KMS-11 (cell line): ENCODE measurements at regions not wholly inside any gene's neighbourhood (a gene's known extent, or its start where the extent isn't known, plus 50 kb on each side); places are given as distances from the start of the nearest gene placed in this dataset.
A peak's percentile ranks its signal among the peaks of the same experiment; 100 is the strongest.

Source experiments
- H2AFZ ChIP-seq: fragments of 200-600 bp; sonication (generic); 2 replicates; pipeline ENCODE4 v1.6.1; 2016; ENCODE audit warnings: antibody characterized with exemption, mixed run types, low read depth
- H3K27ac ChIP-seq: fragments of 200-600 bp; sonication (generic); 2 replicates; pipeline ENCODE4 v1.6.1; 2016; ENCODE audit warnings: mild to moderate bottlenecking, mixed run types
- H3K27me3 ChIP-seq: fragments of 200-600 bp; sonication (generic); 2 replicates; pipeline ENCODE4 v1.6.1; 2017; ENCODE audit warnings: mild to moderate bottlenecking, low read depth, mixed run types, moderate library complexity; ENCODE audit not compliant: insufficient read depth
- H3K36me3 ChIP-seq: fragments of 200-600 bp; sonication (generic); 2 replicates; pipeline ENCODE4 v1.6.1; 2017; ENCODE audit warnings: mild to moderate bottlenecking, mixed run types; ENCODE audit not compliant: insufficient read depth
- H3K4me1 ChIP-seq: fragments of 200-600 bp; sonication (generic); 2 replicates; pipeline ENCODE4 v1.6.1; 2016; ENCODE audit warnings: mild to moderate bottlenecking, low read depth, mixed run types; ENCODE audit not compliant: poor library complexity, severe bottlenecking
- H3K4me2 ChIP-seq: fragments of 200-600 bp; sonication (generic); 2 replicates; pipeline ENCODE4 v1.7.0; 2016; ENCODE audit warnings: mild to moderate bottlenecking, mixed run types
- H3K4me3 ChIP-seq: fragments of 200-600 bp; sonication (generic); IDR thresholded peaks from 2 replicates; pipeline ENCODE4 v1.6.1; 2017; ENCODE audit warnings: low read depth, low read length, mixed read lengths; ENCODE audit not compliant: insufficient read depth
- H3K79me2 ChIP-seq: fragments of 200-600 bp; sonication (generic); 2 replicates; pipeline ENCODE4 v1.6.1; 2016; ENCODE audit warnings: low read depth, mixed run types; ENCODE audit not compliant: insufficient read depth
- H3K9ac ChIP-seq: fragments of 200-600 bp; sonication (generic); 2 replicates; pipeline ENCODE4 v1.6.1; 2016; ENCODE audit warnings: mild to moderate bottlenecking, mixed run types
- H4K20me1 ChIP-seq: fragments of 200-600 bp; sonication (generic); 2 replicates; pipeline ENCODE4 v1.6.1; 2016; ENCODE audit warnings: mild to moderate bottlenecking, mixed run types; ENCODE audit not compliant: insufficient read depth
- TF ChIP-seq, protein P1 (sequence below): fragments of 200-600 bp; sonication (generic); conservative IDR thresholded peaks from 2 replicates; pipeline ENCODE4 v1.6.1; 2017; ENCODE audit warnings: low read depth, mild to moderate bottlenecking, antibody characterized with exemption, low read length, moderate library complexity, mixed read lengths

DNA sequence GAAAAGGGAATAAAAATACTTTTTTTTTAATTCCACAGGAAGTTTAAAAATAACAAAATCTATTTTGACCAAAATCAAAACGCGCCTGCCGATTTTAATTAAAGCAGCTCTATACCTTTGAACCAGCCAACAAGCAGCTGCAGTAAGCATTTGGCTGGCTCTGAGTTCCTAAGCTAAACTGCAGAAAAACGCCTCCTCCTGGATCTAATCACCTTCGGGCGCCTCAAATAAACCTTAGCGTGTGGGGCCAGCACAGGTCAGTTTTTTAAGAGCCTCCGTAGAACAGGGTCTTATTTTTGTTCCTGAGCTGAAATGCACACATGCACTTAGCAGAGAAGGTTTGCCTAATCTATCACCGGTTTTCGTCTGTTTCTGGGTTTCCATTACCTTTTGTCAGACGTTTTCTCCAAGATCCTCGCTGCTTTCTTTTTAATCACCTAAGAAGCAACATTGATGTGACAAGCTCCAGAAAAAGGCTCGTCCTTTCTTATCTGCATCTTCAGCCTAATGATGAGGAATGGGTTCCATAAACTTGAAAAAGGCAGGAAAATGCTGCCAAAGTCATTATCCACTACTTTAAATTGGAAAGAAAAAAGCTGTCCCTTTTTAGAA, 64.7 kb upstream of the HNRNPA3 start:
- Histone ChIP-seq H3K27ac (no peak overlapping the region), H2AFZ (peak overlapping the region; percentile 79; the same call in 1 of the 2 replicates), H3K9ac (no peak overlapping the region), H3K4me3 (no peak overlapping the region), H3K27me3 (no peaks in the 10 kb centered on the region), H3K79me2 (no peaks in the 10 kb centered on the region), H4K20me1 (no peaks in the 10 kb centered on the region), H3K36me3 (no peaks in the 10 kb centered on the region), H3K4me1 (peaks cover 49% of the 10 kb centered on the region), H3K4me2 (peak overlapping the region; percentile 83)
- TF ChIP-seq, protein P1, sequence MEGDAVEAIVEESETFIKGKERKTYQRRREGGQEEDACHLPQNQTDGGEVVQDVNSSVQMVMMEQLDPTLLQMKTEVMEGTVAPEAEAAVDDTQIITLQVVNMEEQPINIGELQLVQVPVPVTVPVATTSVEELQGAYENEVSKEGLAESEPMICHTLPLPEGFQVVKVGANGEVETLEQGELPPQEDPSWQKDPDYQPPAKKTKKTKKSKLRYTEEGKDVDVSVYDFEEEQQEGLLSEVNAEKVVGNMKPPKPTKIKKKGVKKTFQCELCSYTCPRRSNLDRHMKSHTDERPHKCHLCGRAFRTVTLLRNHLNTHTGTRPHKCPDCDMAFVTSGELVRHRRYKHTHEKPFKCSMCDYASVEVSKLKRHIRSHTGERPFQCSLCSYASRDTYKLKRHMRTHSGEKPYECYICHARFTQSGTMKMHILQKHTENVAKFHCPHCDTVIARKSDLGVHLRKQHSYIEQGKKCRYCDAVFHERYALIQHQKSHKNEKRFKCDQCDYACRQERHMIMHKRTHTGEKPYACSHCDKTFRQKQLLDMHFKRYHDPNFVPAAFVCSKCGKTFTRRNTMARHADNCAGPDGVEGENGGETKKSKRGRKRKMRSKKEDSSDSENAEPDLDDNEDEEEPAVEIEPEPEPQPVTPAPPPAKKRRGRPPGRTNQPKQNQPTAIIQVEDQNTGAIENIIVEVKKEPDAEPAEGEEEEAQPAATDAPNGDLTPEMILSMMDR, result no peak

- peak overlapping the region; percentile 83 for H3K4me2 ChIP-seq
- H3K4me1 ChIP-seq, result peaks cover 49% of the 10 kb centered on the region
- peak overlapping the region; percentile 6; the same call in 1 of the 2 replicates for H3K27ac ChIP-seq
- no peaks in the 10 kb centered on the region for H3K27me3 ChIP-seq
- TF ChIP-seq, protein P1, result peak; percentile 96
- no peaks in the 10 kb centered on the region for H3K79me2 ChIP-seq
- no peaks in the 10 kb centered on the region for H3K36me3 ChIP-seq
- peak overlapping the region; percentile 79 for H2AFZ ChIP-seq
- peak overlapping the region; percentile 95 for H3K4me3 ChIP-seq
- H3K9ac ChIP-seq, result peak overlapping the region; percentile 6; the same call in 1 of the 2 replicates
- no peaks in the 10 kb centered on the region for H4K20me1 ChIP-seq
Observed at GRCh38 chr2:177148477-177149154, 64.0 kb upstream of the HNRNPA3 start.

DNA sequence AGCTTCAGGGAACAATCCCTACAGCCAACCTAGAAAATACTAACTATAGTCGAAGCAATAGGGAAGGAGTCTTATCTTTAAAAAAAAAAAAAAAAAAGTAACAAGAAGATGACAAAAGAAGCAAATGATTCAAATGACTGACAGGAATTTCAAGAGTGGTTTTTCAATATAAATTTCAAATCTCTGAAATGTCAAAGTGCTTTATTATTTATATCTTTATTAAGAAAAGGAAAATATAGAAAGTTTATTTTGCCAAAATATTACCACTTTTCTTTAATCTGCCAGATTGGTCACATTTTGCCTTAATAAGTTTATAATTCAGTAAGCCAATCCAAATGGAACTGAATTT, 63.5 kb upstream of the HNRNPA3 start:
- TF ChIP-seq, protein P1, result peak; percentile 25; the same call in 1 of the 2 replicates
- Histone ChIP-seq H3K4me1 (peaks cover 49% of the 10 kb centered on the region), H3K4me3 (no peak overlapping the region), H3K36me3 (no peaks in the 10 kb centered on the region), H3K4me2 (peak overlapping the region; percentile 83), H2AFZ (peak overlapping the region; percentile 79), H3K27me3 (no peaks in the 10 kb centered on the region), H3K9ac (peak overlapping the region; percentile 6; the same call in 1 of the 2 replicates), H3K27ac (no peak overlapping the region; the same call in 1 of the 2 replicates), H4K20me1 (no peaks in the 10 kb centered on the region), H3K79me2 (no peaks in the 10 kb centered on the region)

DNA sequence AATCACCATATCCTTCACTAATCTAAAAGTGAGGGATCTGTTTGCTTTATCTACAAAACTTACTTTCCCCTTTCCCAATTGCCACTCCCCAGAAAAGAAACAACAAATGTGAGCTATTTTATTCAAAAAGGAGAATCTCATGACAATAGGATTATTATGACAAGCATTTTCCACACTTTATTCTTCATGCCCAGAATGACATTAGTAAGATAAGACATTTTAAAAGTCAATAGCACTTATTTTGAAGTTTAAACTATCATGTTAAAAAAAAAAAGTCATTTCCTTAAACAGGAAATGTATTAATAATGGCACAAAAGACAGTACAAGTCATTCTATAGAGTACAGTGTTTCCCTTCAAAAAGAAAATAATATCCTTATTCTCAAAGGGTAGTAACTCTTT, 58.8 kb upstream of the HNRNPA3 start:
- H3K27me3 ChIP-seq, result no peaks in the 10 kb centered on the region
- H3K9ac ChIP-seq, result no peak overlapping the region
- no peak overlapping the region for H3K4me3 ChIP-seq
- no peak overlapping the region for H3K4me2 ChIP-seq
- no peaks in the 10 kb centered on the region for H3K36me3 ChIP-seq
- H3K27ac ChIP-seq, result no peak overlapping the region
- no peaks in the 10 kb centered on the region for H4K20me1 ChIP-seq
- TF ChIP-seq, protein P1, result no peak
- no peak overlapping the region for H2AFZ ChIP-seq
- H3K79me2 ChIP-seq, result no peaks in the 10 kb centered on the region
- peaks cover 27% of the 10 kb centered on the region for H3K4me1 ChIP-seq
